ENCODE measurements at regions not wholly inside any gene's neighbourhood (a gene's known extent, or its start where the extent isn't known, plus 50 kb on each side); places are given as distances from the start of the nearest gene placed in this dataset.

GRCh38 chr7:142540371-142540770 lies 208.9 kb upstream of the PRSS1 start:
- TF ChIP-seq CTCF (IDR thresholded peaks at IDR 0.05; ENCODE audit: low read depth, low read length) = no peak
- no peak overlapping the region for H3K4me3 ChIP-seq (ENCODE audit: low read depth, low read length)

- H3K4me3 ChIP-seq (ENCODE audit: low read depth, low read length) = no peak overlapping the region
- TF ChIP-seq CTCF (IDR thresholded peaks at IDR 0.05; ENCODE audit: low read depth, low read length) = no peak
Observed at GRCh38 chr7:142539901-142540300, 209.4 kb upstream of the PRSS1 start.

- no peak overlapping the region for H3K4me3 ChIP-seq (ENCODE audit: low read depth, low read length)
- no peak for TF ChIP-seq CTCF (IDR thresholded peaks at IDR 0.05; ENCODE audit: low read depth, low read length)
Observed at GRCh38 chr7:142537760-142538159, 211.5 kb upstream of the PRSS1 start.

- no peak overlapping the region for H3K4me3 ChIP-seq (ENCODE audit: low read depth, low read length)
- peak; percentile 95 for TF ChIP-seq CTCF (IDR thresholded peaks at IDR 0.05; ENCODE audit: low read depth, low read length)
Observed at GRCh38 chr7:142535123-142535779, 214.0 kb upstream of the PRSS1 start.

GRCh38 chr7:142534726-142535122 lies 214.5 kb upstream of the PRSS1 start:
- TF ChIP-seq CTCF (IDR thresholded peaks at IDR 0.05; ENCODE audit: low read depth, low read length) = no peak
- H3K4me3 ChIP-seq (ENCODE audit: low read depth, low read length) = no peak overlapping the region

GRCh38 chr7:142533920-142534319 lies 215.4 kb upstream of the PRSS1 start:
- H3K4me3 ChIP-seq (ENCODE audit: low read depth, low read length) = no peak overlapping the region
- TF ChIP-seq CTCF (IDR thresholded peaks at IDR 0.05; ENCODE audit: low read depth, low read length) = no peak

- TF ChIP-seq CTCF (IDR thresholded peaks at IDR 0.05; ENCODE audit: low read depth, low read length) = no peak
- H3K4me3 ChIP-seq (ENCODE audit: low read depth, low read length) = no peak overlapping the region
Observed at GRCh38 chr7:142529591-142529990, 219.7 kb upstream of the PRSS1 start.
